Immature natural killer cell (primary cell): ENCODE measurements at regions not wholly inside any gene's neighbourhood (a gene's known extent, or its start where the extent isn't known, plus 50 kb on each side); places are given as distances from the start of the nearest gene placed in this dataset.
"Not testable (repeated sequence)": the region's sequence is repeated elsewhere in the genome, so short reads cannot be mapped to it uniquely, and the experiment has no call there.

ENCODE experiments used
- DNase-seq, 3 donors: peaks; one replicate each; pipeline ENCODE4 v3.0.0; 2022; ENCODE audit warnings: mixed read lengths in 1 of 3
- H3K27ac Mint-ChIP-seq, 6 donors: one replicate each; pipeline ENCODE4 v1.8.0; 2020; ENCODE audit warnings: mixed read lengths in 6 of 6, mild to moderate bottlenecking in 5 of 6, inconsistent platforms in 4 of 6, moderate library complexity in 3 of 6
- H3K27me3 Mint-ChIP-seq, 3 donors: one replicate each; pipeline ENCODE4 v1.8.0; 2020 to 2021; ENCODE audit warnings: low read depth in 3 of 3, mild to moderate bottlenecking in 3 of 3, mixed read lengths in 3 of 3, moderate library complexity in 3 of 3, inconsistent platforms in 1 of 3
- H3K36me3 Mint-ChIP-seq, 3 donors: one replicate each; pipeline ENCODE4 v1.8.0; 2020; ENCODE audit warnings: mixed read lengths in 3 of 3, inconsistent platforms in 2 of 3, mild to moderate bottlenecking in 2 of 3
- H3K4me1 Mint-ChIP-seq, 2 donors: one replicate each; pipeline ENCODE4 v1.8.0; 2020; ENCODE audit warnings: inconsistent platforms in 2 of 2, mild to moderate bottlenecking in 2 of 2, mixed read lengths in 2 of 2, moderate library complexity in 1 of 2
- H3K4me3 Mint-ChIP-seq, 5 donors: one replicate each; pipeline ENCODE4 v1.8.0; 2020; ENCODE audit warnings: mild to moderate bottlenecking in 5 of 5, mixed read lengths in 5 of 5, inconsistent platforms in 3 of 5, moderate library complexity in 3 of 5
- H3K9me3 Mint-ChIP-seq, 6 donors: one replicate each; pipeline ENCODE4 v1.8.0; 2020; ENCODE audit warnings: mild to moderate bottlenecking in 6 of 6, mixed read lengths in 6 of 6, inconsistent platforms in 4 of 6, moderate library complexity in 3 of 6

DNA sequence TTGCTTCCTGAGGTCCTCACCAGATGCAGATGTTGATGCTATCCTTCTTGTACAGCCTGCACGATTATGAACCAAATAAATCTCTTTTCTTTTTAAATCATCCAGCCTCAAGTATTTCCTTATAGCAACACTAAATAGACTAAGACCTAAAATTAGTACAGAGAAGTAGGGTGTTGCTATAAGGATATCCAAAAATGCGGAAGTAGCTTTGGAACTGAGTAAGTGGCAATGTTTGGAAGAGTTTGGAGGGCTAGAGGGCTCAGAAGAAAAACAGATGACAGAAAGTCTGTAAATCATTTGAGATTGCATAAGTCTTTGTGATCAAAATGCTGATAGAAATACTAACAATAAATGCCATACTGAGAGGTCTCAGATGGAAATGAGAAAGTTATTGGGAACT lies 894.9 kb downstream of the DIPK2A start:
- Mint-ChIP-seq H3K4me3 (no peak overlapping the region), H3K36me3 (peaks cover 0 to 4% (median 3%) of the 10 kb centered on the region in 3 donors), H3K27me3 (peaks cover 0 to 1% (median 0%) of the 10 kb centered on the region in 3 donors), H3K4me1 (no peaks in the 10 kb centered on the region), H3K9me3 (peaks cover 5 to 25% (median 10%) of the 10 kb centered on the region in 6 donors), H3K27ac (no peak overlapping the region)
- DNase-seq = no peak

DNA sequence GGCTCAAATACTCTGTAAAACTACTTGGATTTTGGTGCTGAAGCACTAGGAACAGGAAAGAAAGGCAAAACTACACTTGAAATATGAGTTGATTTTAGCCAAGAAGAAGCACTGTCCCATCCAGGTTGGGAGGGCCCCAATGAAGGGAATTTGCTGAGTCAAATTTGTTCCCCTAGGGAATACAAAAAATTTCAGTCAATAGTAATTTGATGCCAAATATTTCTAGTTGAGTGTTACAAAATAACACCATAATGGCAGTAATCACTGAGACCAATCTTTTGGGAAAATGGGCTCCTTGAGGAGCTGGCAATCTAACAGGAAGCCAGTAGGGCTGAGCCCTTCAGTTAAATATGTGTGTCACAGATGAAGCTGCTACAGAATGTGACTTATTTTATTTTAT lies 896.9 kb downstream of the DIPK2A start:
- Mint-ChIP-seq H3K27ac (no peak overlapping the region), H3K9me3 (peaks cover 2 to 17% (median 8%) of the 10 kb centered on the region in 6 donors), H3K4me1 (no peaks in the 10 kb centered on the region), H3K36me3 (peaks cover 0 to 4% (median 3%) of the 10 kb centered on the region in 3 donors), H3K4me3 (no peak overlapping the region), H3K27me3 (peaks cover 0 to 1% (median 0%) of the 10 kb centered on the region in 3 donors)
- no peak for DNase-seq

DNA sequence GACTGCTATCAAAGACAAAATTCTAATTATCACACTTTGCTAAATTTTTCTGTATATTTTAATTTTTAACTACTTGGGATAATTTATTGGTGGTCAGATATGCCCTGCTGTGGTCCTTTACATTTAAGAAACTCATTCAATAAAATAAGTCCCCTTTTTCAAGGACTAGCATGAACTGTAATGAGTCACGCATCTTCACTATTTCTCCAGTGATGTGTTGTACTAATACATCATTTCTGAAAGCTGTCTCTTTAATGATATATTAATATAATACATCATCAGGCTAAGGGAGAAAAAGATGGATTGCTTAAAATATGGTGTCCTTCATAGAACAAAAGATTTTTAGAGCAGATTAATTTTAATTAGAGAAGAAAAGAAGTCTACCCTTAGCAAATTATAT lies 901.4 kb downstream of the DIPK2A start:
- Mint-ChIP-seq H3K4me1 (no peaks in the 10 kb centered on the region), H3K4me3 (no peak overlapping the region), H3K9me3 (peaks cover 0 to 17% (median 6%) of the 10 kb centered on the region in 6 donors), H3K27ac (no peak overlapping the region), H3K36me3 (peaks cover 0 to 4% (median 2%) of the 10 kb centered on the region in 3 donors), H3K27me3 (peaks cover 0 to 1% (median 0%) of the 10 kb centered on the region in 3 donors)
- DNase-seq = no peak

DNA sequence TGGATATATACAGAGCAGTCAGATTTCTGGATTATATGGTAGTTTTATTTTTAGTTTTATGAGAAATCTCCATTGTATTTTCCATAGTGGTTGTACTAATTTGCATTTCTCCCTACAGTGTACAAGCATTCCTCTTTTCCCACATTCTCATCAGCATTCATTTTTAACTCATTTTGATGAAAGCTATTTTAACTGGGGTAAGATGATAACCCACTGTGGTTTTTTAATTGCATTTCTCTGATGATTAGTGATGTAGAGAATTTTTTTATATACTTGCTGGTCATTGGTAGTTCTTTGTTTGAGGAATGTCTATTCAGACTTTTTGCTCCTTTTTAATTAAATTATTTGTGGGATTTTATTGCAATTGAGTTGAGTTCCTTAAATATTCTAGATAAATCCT lies 903.6 kb downstream of the DIPK2A start:
- Mint-ChIP-seq H3K4me3 (no peak overlapping the region), H3K4me1 (no peaks in the 10 kb centered on the region), H3K27ac (no peak overlapping the region), H3K9me3 (peaks cover 0 to 16% (median 4%) of the 10 kb centered on the region in 6 donors), H3K27me3 (peaks cover 0 to under 1% (median 0%) of the 10 kb centered on the region in 3 donors), H3K36me3 (no peaks in the 10 kb centered on the region)
- no peak for DNase-seq

DNA sequence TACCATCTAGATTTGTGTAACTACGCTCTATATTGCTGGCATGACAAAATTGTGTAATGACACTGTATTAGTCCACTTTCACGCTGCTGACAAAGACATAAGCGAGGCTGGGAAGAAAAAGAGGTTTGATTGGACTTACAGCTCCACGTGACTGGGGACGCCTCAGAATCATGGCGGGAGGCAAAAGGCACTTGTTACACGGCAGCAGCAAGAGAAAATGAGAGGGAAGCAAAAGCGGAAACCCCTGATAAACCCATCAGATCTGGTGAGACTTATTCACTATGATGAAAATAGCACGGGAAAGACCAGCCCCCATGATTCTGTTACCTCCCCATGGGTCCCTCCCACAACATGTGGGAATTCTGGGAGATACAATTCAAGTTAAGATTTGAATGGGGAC lies 905.7 kb downstream of the DIPK2A start:
- H3K36me3 Mint-ChIP-seq = no peaks in the 10 kb centered on the region
- H3K4me3 Mint-ChIP-seq = no peak overlapping the region
- H3K27ac Mint-ChIP-seq = no peak overlapping the region
- H3K9me3 Mint-ChIP-seq = peaks cover 0 to 16% (median 4%) of the 10 kb centered on the region in 6 donors
- no peaks in the 10 kb centered on the region for H3K4me1 Mint-ChIP-seq
- DNase-seq = no peak
- H3K27me3 Mint-ChIP-seq = no peaks in the 10 kb centered on the region

DNA sequence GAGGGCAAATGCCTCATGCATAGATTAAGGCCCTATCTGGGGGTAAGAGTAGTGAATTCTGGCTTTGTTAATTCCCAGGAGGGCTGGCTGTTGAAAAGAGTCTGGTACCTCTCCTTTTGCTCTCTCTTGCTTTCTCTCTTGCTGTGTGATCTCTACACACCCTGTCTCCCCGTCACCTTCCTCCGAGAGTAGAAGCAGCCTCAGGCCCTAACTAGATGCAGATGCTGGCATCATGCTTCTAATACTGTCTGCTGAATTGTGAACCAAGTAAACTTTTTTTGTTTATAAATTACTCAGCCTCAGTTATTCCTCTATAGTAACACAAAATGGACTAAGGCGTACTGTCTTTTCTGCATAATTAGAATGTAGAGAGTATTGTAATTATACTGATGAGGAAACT lies 908.1 kb downstream of the DIPK2A start:
- Mint-ChIP-seq H3K36me3 (no peaks in the 10 kb centered on the region), H3K4me1 (no peaks in the 10 kb centered on the region), H3K27me3 (no peaks in the 10 kb centered on the region)

DNA sequence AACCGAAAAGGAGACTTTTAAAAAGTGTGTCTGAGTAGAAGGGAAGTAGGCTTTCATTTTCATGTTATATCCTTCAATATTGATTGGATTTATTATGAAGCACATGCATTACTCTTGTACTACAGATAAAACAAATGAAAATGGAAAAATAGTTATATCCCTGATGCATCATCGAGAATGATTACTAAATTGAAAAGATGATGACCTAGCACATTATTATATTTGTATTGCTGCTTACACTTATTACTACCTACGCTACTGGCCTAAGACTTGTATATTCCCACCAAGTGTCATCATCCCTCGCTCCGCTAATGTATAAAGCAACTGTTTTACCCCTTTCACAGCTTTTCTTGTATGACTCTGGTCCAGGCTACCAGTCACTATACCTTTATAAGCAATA lies 922.4 kb downstream of the DIPK2A start:
- DNase-seq = no peak
- no peaks in the 10 kb centered on the region for H3K36me3 Mint-ChIP-seq
- H3K27me3 Mint-ChIP-seq = no peaks in the 10 kb centered on the region
- H3K4me3 Mint-ChIP-seq = no peak overlapping the region
- peaks cover 0 to 15% (median 6%) of the 10 kb centered on the region in 6 donors for H3K9me3 Mint-ChIP-seq
- no peaks in the 10 kb centered on the region for H3K4me1 Mint-ChIP-seq
- no peak overlapping the region for H3K27ac Mint-ChIP-seq

More for the DNA sequence above, 908.1 kb downstream of the DIPK2A start:
- Mint-ChIP-seq H3K4me3 (no peak overlapping the region), H3K9me3 (peaks cover 0 to 16% (median 4%) of the 10 kb centered on the region in 6 donors), H3K27ac (no peak overlapping the region)
- DNase-seq = no peak

DNA sequence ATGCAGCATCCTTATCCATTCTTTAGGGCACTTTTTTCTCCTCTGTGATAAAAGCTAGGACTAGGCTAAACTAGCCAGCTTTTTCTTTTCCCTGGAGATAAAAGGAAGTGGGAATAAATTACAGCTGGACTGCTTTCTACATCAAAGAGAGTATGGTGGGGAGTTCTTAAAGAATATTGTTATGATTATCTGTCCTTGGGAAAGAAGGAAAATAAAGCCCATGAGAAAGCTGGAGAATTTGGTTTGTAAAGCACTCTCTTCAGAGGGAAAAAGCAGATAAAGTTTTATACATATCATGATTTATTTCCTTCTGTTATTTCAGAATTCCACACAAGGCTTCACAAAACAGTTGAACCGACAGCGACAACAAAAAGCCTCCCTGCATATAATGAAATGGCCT lies 923.0 kb downstream of the DIPK2A start:
- no peaks in the 10 kb centered on the region for H3K27me3 Mint-ChIP-seq
- H3K4me3 Mint-ChIP-seq = no peak overlapping the region
- DNase-seq = no peak
- no peak overlapping the region for H3K27ac Mint-ChIP-seq
- H3K36me3 Mint-ChIP-seq = no peaks in the 10 kb centered on the region
- H3K4me1 Mint-ChIP-seq = no peaks in the 10 kb centered on the region
- H3K9me3 Mint-ChIP-seq = peaks cover 0 to 15% (median 6%) of the 10 kb centered on the region in 6 donors

DNA sequence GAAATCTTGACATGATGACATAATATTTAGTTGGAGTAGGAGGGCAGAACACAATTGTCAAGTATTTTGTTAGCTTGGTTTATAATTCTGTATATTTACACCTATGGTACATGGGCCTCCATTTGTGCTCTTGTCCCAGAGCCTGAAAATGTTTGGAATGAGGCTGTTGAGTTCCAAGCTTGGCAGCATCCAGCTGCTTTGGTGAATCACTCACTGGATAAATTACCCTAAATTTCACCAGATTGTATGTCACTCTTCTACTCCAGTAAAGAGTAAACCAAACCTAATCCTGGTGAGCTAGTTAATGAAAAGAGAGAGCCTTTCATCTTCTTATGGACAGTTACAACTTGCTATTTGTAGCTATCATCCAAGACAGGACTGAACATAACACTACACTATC lies 928.7 kb downstream of the DIPK2A start:
- Mint-ChIP-seq H3K36me3 (no peaks in the 10 kb centered on the region), H3K4me1 (no peaks in the 10 kb centered on the region), H3K4me3 (no peak overlapping the region), H3K27ac (no peak overlapping the region), H3K27me3 (peaks cover 0 to 1% (median 1%) of the 10 kb centered on the region in 3 donors), H3K9me3 (peaks cover 6 to 30% (median 12%) of the 10 kb centered on the region in 6 donors)
- DNase-seq = no peak

DNA sequence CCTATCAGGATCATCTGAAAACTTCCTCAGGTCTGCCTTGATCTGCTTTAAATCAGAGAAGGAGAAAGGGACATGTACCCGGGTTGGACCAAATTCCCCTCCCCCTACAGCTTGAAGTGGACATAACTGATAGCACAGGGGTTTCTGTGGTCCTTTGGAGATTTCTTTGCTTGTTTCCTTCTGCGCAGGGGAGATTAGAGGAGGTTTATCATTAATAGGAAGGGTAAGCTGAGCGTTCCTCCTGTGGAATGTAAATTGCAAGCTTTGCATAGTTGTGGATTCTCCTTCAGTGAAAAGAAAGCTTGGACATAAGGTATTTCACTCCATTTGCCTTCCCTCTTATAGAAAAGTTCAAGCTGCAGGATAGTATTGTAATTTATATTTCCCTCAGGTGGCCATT lies 936.0 kb downstream of the DIPK2A start:
- H3K9me3 Mint-ChIP-seq = peaks cover 11 to 69% (median 27%) of the 10 kb centered on the region in 6 donors
- not testable (repeated sequence) for H3K27ac Mint-ChIP-seq, H3K4me3 Mint-ChIP-seq, H3K4me1 Mint-ChIP-seq, H3K36me3 Mint-ChIP-seq, DNase-seq, H3K27me3 Mint-ChIP-seq

DNA sequence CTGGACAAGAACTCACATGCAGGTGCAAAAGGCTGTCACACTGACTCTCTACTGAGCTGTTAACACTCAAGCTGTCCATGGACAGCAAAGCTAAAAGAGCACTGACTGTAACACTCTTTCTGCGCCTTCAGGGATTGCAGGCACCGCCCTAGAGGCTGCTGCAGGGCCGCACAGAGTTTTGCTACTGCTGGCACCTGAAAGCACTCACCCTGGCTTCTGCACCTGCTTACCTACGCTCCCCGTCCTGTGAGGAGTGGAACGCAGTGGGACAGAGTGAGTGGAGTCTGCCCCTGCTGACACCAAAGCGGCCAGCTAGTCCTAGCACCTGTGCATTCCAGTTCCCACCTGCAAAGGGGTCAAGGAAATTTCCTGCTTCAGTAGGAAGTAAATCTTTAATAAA lies 941.3 kb downstream of the DIPK2A start:
- H3K4me3 Mint-ChIP-seq = no peak overlapping the region
- H3K36me3 Mint-ChIP-seq = no peaks in the 10 kb centered on the region
- H3K4me1 Mint-ChIP-seq = no peaks in the 10 kb centered on the region
- H3K27me3 Mint-ChIP-seq = no peaks in the 10 kb centered on the region
- no peak for DNase-seq
- H3K27ac Mint-ChIP-seq = no peak overlapping the region
- H3K9me3 Mint-ChIP-seq = peaks cover 6 to 40% (median 13%) of the 10 kb centered on the region in 6 donors

DNA sequence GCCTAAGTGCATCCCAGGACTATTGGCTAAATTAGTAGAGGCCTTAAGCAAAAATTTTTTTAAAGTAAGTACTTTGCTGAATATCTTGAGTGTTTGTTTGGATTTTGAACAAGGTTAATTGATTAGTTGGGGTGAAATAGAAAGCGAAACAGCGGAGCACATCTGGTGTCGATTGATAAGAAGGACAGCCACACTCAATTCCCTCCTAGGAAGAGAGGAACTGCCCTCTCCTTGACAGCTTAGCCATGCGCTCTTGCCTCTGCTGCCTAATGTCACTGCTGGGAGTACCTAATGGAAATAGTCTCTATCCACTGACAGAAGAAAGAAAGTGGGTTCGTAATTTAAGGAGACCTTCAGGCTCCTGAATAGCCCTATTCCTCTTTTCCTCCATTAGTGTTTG lies 943.6 kb downstream of the DIPK2A start:
- H3K27ac Mint-ChIP-seq = no peak overlapping the region
- no peaks in the 10 kb centered on the region for H3K4me1 Mint-ChIP-seq
- no peak overlapping the region for H3K4me3 Mint-ChIP-seq
- DNase-seq = no peak
- peaks cover 0 to 29% (median 6%) of the 10 kb centered on the region in 6 donors for H3K9me3 Mint-ChIP-seq
- H3K27me3 Mint-ChIP-seq = no peaks in the 10 kb centered on the region
- H3K36me3 Mint-ChIP-seq = no peaks in the 10 kb centered on the region

DNA sequence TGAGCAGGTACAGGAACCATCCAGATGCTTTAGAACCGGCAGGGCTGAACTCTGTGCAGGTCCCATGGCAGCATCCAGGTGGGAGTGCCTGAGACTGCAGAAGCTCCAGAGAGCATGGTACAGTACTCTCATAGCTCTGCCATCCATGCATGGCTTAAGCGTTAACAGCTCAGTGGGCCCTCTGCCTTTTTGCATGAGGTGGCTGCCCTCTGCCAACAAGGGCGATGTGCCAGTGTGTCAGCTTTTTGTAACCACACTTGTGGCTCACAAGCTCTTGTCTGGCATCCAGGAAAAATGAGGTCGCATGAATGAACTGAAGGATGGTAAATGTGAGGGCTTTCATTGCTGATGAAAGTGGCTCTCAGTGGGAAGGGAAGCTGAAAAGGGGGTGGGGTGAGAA lies 950.1 kb downstream of the DIPK2A start:
- no peak for DNase-seq
- Mint-ChIP-seq H3K27ac (no peak overlapping the region), H3K36me3 (no peaks in the 10 kb centered on the region), H3K4me1 (no peaks in the 10 kb centered on the region), H3K4me3 (no peak overlapping the region), H3K9me3 (peaks cover 4 to 38% (median 11%) of the 10 kb centered on the region in 6 donors), H3K27me3 (no peaks in the 10 kb centered on the region)

DNA sequence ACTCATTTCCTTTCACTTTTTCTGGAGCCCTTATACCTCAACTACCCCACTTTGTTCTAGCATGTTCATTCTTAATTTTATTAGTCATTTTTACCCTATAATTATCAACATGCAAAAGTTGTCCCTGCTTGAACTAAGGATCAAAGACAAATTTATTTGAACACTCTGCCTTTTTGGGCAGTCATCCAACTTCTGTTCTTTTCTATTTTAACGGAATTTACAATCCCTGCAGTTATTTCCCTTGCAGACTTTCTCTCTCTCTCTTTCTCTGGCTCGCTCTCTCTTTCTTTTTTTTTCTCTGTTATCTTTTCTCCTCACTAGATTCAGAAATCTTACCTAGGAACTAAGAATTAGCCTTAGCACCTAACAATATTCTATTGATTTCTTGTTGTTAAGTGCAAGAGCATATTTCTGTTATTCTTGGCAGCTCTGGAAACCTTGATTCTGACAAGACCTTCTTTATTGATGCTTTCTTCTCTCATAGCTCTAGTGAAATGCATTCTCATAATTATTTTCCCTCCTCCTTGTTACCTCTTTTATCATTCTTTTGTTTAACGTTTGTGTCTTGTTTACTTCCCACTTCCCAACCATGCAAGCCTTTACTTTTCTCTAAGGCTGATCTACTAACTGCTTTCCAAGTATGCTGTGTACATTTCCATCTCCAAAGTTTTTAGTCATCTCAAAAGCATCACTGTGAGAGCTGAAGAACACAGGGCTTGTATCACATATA lies 951.6 kb downstream of the DIPK2A start:
- Mint-ChIP-seq H3K27ac (no peak overlapping the region), H3K4me1 (no peaks in the 10 kb centered on the region), H3K9me3 (peaks cover 2 to 43% (median 10%) of the 10 kb centered on the region in 6 donors), H3K27me3 (no peaks in the 10 kb centered on the region), H3K4me3 (no peak overlapping the region), H3K36me3 (no peaks in the 10 kb centered on the region)
- no peak for DNase-seq

DNA sequence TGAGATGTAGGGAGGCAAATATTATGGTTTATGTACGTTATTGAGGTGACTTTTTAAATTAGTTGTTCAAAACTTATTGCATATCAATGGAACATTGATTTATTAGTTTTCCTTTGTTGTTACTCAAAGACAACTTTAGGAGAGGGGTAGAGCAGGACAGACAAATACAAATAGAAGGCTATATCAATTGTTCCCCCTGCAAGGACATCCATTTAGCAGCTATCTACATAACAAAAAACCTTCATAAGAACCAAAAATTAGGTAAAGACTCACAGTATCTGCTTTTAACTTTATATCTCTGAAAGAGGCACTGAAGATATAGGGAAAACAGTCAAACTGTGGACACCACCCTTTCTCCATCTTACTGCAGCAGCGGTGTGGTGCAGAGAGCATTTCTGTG lies 958.8 kb downstream of the DIPK2A start:
- Mint-ChIP-seq H3K27ac (no peak overlapping the region), H3K27me3 (peaks cover 0 to 2% (median 0%) of the 10 kb centered on the region in 3 donors), H3K4me1 (no peaks in the 10 kb centered on the region), H3K4me3 (no peak overlapping the region), H3K9me3 (peaks cover 8 to 50% (median 26%) of the 10 kb centered on the region in 6 donors), H3K36me3 (no peaks in the 10 kb centered on the region)
- no peak for DNase-seq
